Neural cell (in vitro differentiated cells): ENCODE measurements at regions not wholly inside any gene's neighbourhood (a gene's known extent, or its start where the extent isn't known, plus 50 kb on each side); places are given as distances from the start of the nearest gene placed in this dataset.

Experiments
- CTCF ChIP-seq: fragments of 450-650 bp; IDR thresholded peaks from 2 replicates; pipeline ENCODE4 v1.5.1; 2014; ENCODE audit warnings: antibody characterized with exemption, mild to moderate bottlenecking, moderate library complexity; ENCODE audit not compliant: poor library complexity, severe bottlenecking
- EP300 ChIP-seq: fragments of 450-650 bp; conservative IDR thresholded peaks from 2 replicates; pipeline ENCODE4 v1.6.1; 2014; ENCODE audit warnings: antibody characterized with exemption, mild to moderate bottlenecking, moderate library complexity; ENCODE audit not compliant: poor library complexity, severe bottlenecking
- EZH2 ChIP-seq: fragments of 200-600, 300-800 bp; shearing (Covaris generic), sonication (generic); IDR thresholded peaks from 2 replicates; pipeline ENCODE4 v1.6.1; 2014; ENCODE audit warnings: antibody characterized with exemption, low read length, borderline replicate concordance, mild to moderate bottlenecking; ENCODE audit not compliant: insufficient read depth, poor library complexity, severe bottlenecking
- MXI1 ChIP-seq: fragments of 450-650 bp; conservative IDR thresholded peaks from 2 replicates; pipeline ENCODE4 v1.6.1; 2014; ENCODE audit warnings: antibody characterized with exemption, mild to moderate bottlenecking; ENCODE audit not compliant: poor library complexity, severe bottlenecking
- POLR2AphosphoS5 ChIP-seq: IDR thresholded peaks from 2 replicates; pipeline ENCODE4 v1.6.1; 2012
- RAD21 ChIP-seq: fragments of 450-650 bp; conservative IDR thresholded peaks from 2 replicates; pipeline ENCODE4 v1.6.1; 2014; ENCODE audit warnings: antibody characterized with exemption, mild to moderate bottlenecking, moderate library complexity
- TAF1 ChIP-seq: IDR thresholded peaks from 2 replicates; pipeline ENCODE4 v1.6.1; 2012; ENCODE audit warnings: low read depth
- TF ChIP-seq, protein P1 (sequence below): IDR thresholded peaks from 2 replicates; pipeline ENCODE4 v1.6.1; 2012; ENCODE audit warnings: borderline replicate concordance

DNA sequence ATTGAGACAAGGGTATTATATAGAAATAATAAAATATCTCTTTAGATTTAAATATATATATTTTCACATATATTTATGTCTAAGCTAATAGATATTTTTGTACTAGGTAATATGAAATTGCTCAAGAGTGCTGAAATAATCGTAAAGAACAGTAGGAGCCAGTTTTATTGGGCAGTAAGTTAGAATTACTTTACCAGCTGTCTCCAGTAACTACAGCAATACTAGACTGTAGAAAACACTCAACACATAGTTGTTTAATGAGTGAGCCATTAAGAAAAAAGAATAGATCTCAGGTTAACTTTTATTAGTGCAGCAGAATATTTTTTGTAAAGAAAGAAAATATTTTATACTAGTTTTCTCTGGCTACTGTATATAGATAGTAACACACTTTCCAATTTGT, 715.2 kb downstream of the TRIML1 start:
- TF ChIP-seq, protein P1, sequence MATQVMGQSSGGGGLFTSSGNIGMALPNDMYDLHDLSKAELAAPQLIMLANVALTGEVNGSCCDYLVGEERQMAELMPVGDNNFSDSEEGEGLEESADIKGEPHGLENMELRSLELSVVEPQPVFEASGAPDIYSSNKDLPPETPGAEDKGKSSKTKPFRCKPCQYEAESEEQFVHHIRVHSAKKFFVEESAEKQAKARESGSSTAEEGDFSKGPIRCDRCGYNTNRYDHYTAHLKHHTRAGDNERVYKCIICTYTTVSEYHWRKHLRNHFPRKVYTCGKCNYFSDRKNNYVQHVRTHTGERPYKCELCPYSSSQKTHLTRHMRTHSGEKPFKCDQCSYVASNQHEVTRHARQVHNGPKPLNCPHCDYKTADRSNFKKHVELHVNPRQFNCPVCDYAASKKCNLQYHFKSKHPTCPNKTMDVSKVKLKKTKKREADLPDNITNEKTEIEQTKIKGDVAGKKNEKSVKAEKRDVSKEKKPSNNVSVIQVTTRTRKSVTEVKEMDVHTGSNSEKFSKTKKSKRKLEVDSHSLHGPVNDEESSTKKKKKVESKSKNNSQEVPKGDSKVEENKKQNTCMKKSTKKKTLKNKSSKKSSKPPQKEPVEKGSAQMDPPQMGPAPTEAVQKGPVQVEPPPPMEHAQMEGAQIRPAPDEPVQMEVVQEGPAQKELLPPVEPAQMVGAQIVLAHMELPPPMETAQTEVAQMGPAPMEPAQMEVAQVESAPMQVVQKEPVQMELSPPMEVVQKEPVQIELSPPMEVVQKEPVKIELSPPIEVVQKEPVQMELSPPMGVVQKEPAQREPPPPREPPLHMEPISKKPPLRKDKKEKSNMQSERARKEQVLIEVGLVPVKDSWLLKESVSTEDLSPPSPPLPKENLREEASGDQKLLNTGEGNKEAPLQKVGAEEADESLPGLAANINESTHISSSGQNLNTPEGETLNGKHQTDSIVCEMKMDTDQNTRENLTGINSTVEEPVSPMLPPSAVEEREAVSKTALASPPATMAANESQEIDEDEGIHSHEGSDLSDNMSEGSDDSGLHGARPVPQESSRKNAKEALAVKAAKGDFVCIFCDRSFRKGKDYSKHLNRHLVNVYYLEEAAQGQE: no peak
- no peak for TF ChIP-seq POLR2AphosphoS5
- no peak for TF ChIP-seq RAD21
- no peak for TF ChIP-seq CTCF
- no peak for TF ChIP-seq EP300
- no peak for TF ChIP-seq MXI1
- TF ChIP-seq EZH2: no peak
- TF ChIP-seq TAF1: no peak
